ENCODE measurements at regions not wholly inside any gene's neighbourhood (a gene's known extent, or its start where the extent isn't known, plus 50 kb on each side); places are given as distances from the start of the nearest gene placed in this dataset.
A peak's percentile ranks its signal among the peaks of the same experiment; 100 is the strongest.

DNA sequence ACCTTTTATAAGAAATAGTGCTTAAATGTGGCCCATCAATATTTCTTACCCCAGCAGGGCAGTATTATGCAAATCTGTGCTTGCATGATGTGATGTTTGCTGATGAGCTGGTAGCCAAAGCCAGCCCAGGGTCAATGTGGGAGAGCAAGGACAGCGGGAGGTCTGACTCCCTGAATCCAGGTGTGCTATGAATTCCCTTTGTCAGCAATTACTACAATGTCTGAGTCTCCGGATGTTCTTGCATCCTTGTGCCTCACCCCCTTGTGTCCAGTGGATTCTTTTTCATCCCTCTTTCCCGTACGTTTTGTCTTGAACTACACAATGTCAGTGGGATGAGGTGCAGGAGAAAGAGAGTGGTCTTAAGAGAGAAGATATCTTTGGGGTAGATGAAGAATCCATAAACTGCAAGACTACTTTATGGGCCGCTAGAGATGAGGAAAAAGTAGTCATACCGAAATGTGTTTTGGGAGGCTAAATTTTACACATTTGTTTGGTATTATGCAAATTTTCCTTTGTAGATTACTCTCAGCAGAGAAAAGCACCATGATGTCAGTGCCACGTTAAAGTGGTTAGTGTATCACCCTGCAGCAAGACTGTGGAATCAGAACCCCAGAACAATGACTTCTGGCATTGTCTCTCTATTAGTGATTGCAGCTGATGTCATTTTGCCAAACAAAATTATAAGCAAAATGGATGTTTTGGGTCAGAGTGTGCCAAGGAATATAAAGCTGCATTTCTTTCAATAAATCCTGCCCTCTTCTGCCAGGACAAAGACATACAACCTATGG, 53.5 kb upstream of the TSHZ3 start:
- no peak for DNase-seq (ENCODE audit: low read depth)

DNA sequence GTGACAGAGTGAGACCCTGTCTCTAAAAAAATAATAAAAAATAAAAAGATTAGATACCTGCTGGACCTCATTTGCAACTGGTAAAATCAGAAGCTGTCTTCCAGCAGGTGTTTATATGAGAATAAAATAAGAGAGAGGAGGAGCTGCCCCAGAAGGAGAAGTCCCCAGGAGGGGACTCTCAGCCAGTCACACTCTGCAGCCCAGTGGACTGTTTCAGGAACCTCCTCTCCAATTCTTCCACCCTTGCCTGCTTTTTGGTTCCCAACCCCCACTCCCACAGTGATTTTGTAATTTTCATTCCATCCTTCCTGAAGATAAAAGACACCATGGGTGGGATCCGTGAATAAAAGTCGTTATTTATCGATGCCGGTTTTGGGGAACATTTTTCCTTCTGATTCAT, 56.9 kb upstream of the TSHZ3 start:
- no peak for DNase-seq (ENCODE audit: low read depth)

DNA sequence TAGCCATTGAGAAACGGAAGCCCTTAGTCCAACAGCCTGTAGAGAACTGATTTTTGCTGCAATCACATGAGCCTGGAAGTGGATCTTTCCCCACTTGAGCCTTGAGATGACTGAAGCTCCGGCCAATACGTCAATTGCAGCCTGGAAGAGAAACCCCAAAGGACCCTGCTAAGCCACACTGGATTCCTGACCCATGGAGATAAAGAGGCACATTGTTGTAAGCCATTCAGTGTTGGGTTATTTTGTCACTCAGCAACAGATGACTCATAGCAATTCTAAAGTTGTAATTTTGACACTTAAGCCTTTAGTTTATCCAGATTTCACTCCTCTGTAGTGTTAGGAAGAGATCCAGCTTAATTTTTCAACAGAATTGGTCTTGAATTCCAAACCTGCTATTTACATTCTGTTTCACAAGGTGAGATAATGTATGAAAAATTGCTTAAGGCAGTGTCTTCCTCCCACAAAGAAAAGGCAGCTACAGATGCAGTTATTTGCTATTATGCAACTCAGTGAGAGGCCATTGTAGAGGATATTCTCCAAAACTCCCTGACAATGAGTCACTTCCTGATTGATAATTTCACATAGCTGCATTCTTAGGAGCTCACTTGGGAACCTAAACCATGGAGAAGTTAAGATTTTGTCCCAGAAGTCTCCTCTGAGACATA, 59.4 kb upstream of the TSHZ3 start:
- peak; percentile 27 for DNase-seq (ENCODE audit: low read depth)

DNA sequence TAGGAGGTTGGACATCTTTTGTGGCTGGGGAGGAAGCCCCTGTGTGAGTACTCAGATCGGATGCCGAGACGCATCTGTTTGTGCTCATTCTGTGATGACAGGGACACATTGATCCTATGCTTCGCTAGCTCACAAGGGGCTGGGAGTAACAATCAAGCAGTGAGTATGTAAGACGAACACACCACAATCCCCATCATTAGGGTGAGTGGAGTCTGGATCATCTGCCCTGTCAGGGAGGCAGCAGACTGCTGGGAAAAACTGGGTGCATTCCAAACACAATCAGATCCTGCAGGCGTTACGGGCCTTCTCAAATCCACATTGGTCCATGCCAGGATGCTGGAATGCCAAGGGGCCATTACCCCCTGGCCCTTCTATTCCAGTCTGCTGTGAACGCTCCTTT, 64.1 kb upstream of the TSHZ3 start:
- DNase-seq (ENCODE audit: low read depth), result no peak

DNA sequence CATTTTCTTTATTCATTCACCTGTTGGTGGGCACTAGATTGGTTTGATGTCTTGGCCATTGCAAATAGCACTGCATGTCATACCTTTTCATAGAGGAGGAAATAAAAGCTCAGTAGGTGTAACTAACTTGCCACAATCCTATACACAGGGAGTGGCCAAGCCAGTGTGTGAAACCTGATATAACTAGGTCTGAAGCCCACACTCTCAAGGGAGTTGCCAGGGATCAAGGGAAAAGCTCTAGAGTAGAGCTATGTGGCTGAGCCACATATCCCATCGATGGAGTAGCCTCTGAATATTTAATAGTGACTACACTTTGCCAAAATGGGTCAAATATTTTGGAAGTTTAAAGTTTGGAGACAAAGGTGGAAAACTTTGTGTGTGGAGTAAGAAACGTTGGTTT, 66.1 kb upstream of the TSHZ3 start:
- DNase-seq (ENCODE audit: low read depth), result no peak

DNA sequence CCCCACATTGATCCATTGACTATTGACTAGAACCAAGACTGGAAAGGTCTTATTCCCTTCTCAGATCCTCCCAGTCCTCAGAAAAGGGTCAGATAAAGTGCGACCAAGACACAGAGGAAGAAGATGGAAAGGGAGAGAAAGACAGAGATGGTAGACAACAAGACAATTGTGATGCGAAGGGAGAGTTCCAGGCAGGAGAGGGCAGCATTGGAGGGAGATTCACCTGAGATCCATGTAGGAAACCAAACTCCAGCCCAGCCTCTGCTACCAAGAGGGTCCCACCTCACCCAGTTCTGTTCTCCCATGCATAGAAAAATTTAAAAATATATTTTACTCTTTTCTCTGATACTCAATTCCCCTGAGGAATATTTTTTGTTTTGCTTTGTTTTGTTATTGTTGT, 67.3 kb upstream of the TSHZ3 start:
- no peak for DNase-seq (ENCODE audit: low read depth)

DNA sequence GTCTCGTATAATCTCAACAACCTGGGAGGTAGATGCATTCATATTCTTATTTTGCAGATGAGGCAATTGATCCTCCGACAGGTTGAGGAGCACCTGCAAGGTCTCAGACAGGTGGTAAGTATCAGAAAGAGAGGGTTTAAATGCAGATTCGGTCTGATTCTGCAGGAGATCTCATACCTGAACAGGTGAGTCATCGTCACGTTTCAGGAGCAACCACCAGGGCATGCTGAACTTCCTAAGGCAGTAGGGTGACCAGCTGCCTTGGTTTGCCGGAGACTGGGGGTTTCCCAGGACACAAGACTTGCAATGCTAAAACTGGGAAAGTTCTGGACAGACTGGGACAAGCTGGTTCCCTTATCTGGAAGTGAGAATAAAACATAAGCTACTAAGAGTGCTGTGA, 68.8 kb upstream of the TSHZ3 start:
- no peak for DNase-seq (ENCODE audit: low read depth)

DNA sequence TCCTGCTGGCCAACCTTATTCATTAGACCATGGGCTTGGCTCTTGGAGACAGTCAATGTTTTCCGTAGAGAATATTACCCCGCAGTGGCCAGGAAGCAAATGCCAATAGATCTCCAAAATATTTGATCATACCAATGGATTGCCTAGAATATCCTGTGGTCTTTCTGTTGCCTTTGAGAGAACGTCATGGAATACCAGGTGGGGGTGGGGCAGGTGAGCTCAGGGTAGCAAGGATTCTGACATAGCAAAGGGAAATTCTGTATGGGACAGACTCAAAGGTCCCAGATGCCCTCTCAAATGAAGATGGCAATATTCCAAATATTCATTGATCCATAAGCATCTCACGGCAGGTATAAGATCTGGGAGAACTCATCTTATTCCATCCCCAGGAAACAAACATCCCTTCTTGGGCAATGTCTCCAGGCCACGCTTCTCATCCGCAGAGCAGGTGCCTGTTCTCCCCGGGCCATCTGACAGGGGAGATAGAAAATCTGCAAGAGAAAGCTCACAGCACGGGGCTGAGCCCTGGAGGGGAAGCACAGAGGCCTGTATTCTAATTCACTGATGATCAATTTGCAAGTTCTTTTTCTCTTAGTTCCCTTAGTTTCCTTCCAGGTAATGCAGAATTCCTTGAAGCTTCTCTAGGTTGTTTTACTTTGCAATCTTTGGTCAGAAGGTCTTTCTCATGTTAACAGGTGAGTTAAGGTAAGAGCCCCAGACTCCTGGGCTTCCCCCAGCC, 69.6 kb upstream of the TSHZ3 start:
- DNase-seq (ENCODE audit: low read depth), result no peak

DNA sequence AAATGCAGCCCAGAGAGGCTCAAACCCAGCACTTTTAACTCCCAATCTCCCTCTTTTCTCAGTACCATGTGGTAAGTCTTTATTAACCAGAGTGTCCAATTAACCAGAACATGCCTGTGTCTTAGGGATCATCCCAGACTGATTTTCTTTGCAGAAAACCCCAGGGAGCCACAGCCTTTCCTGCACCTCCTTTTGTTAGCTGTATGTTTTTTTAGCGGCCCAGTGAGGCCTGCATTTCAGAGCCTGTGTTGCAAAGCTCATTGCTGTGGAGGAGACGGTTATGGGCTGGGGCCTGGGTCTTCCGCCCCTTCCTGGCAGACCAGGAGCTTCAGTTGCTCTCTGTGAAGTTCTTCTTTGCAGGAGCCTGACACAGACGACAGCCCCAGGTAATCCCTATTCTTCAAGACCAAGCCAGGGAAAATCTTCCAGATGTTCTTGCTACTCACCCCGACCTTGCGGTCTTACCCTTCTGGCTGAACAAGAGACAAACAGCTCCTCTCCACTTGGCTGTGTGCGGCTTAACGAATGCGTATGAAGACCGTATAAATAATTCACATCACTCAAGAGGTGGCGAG, 70.7 kb upstream of the TSHZ3 start:
- no peak for DNase-seq (ENCODE audit: low read depth)

DNA sequence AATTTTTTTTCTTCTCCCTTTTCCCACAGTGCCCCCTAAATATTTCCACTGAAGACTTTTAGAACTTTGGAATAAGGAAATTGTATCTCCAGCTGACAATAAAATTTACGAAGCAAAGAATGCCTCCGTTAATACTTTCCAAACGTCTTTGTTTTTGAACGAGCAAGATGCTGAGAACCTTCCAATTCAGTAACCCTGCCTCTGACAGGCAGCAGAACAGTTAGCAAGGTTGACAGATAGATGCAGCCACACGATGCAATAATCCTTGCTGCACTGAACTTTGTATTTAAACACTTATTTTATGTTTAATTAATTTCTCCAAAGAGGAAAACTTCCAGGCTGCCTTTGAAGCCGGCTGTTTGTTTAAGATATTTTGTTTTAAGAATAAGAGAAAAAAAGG, 71.8 kb upstream of the TSHZ3 start:
- DNase-seq (ENCODE audit: low read depth), result no peak

DNA sequence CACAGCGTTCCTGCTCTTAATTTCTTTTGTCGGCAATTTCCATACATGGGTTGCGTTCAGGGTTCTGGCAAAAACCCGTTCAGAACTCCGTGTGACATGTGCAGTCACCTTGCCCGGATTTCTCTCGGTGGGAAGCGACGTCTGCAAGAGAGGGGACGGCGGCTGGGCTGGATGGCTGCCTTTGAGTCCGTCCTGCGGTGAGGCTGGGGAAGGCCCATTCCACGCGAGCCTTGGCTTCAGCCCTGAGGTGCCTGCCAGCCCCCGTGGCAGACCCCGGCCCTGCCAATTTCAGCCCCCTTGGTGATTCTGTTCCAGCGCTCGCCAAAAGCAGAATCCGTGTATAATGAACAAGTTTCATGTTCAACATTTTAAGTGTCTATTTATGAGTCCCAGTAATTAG, 72.6 kb upstream of the TSHZ3 start:
- DNase-seq (ENCODE audit: low read depth), result no peak

DNA sequence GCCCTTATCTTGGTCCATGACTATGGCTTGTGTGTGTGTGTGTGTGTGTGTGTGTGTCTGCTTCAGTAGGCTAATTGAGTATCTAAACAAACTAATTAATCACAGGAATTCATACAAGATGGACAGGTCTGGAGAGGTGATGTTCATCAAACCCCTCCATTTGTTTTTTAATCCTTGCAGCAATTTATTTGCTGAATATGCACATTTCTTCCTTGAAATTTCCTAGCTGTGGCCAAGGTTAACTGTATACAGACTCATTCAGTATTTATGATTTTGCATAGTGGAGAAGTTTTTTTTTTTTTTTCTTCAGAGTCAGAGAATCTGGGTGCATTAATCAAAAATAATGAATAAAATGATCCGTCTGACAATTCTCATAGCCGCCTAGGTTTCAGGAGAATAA, 74.7 kb upstream of the TSHZ3 start:
- DNase-seq (ENCODE audit: low read depth), result no peak

DNA sequence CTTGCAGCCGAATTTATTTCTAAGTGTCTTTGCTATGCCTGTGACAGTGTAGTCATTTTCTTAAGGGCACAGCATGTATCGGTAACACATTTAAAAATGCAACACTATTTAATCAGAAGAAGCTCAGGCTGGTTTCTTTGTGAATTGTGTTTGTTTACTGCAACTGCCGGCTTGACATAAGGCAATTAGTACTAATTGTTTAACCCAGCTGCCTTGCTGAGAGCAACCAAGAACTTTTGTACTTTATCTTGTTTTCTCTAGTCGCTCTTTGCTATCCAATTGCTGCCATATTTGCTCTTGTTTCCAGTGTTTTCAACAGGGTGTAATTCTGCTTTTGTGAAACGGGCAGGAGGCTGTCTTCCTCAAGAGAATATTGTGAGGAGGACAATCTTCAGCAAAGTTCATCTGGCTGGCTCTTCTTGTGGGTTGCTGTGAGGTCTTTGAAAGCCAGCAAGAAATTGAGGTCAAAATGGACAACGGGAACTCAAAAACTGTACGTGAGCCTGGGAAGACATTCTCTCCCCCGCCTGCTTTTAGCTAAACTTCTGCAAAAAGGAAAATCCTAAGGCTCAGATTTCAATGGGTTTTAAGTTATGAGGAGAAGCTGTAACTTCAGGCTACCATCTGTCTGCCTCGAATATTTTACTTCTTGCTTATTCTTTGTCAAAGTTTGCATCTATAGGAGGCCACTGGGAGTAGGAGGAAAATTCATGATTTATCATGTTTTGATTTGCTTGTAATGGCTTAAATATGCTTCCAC, 75.8 kb upstream of the TSHZ3 start:
- DNase-seq (ENCODE audit: low read depth), result no peak

DNA sequence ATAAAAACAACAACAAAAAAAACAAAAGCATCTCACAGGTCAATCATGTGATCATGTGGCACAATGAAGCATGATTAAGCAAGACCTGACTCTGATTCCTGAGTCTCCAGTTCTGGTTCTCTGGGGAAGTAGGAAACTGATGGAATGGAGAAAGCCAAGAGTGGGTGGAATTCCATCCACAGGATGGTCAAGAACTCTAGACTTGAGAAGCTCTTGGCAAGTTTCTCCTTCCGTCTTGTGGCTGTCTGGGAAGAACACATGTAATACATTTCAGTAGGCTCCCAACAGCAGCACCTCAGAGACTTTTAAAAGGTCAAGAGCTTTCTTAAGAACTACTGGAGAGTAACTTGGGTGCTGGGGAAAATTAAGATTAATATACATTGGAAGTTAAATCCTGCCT, 78.6 kb upstream of the TSHZ3 start:
- DNase-seq (ENCODE audit: low read depth), result no peak

DNA sequence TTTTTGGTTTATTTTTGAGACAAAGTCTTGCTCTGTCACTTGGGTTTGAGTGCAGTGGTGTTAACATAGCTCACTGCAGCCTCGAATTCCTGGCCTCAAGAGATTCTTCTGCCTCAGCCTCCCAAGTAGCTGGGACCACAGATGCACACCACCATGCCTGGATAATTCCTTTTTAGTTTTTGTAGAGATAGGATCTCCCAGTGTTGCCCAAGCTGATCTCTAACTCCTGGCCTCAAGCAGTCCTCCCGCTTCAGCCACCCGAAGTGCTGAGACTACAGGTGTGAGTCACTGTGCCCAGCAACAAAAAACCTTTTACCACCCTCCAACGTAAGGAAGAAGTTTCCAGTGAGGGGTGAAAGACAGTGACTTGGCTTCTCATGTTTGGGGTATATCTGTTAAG, 81.1 kb upstream of the TSHZ3 start:
- no peak for DNase-seq (ENCODE audit: low read depth)

DNA sequence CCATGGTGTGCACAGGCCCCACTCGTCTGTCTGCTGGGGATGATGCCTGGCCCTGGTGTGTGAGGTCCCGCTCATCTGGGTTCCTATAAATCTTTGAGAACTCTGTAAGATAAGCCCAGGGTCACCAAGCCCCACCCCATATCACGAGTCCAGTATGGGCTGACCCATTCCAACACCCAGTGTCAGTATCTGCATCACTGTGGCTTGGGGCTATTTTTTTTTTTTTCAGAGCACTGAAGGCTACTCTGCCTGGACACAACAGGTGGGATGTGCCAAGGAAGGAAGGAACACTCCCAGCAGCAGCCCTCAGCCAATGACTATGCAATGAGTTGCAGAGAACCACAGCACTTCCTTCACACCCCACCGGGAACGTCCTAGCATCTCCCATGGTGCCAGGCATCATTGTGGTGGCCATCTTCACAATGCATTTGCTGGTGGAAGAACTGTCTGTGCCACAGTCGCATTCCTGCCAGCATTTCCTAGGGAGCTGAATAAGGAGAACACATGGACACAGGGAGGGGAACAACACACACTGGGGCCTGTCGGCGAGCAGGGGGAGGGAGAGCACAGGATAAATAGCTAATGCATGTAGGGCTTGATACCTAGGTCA, 83.1 kb upstream of the TSHZ3 start:
- no peak for DNase-seq (ENCODE audit: low read depth)

DNA sequence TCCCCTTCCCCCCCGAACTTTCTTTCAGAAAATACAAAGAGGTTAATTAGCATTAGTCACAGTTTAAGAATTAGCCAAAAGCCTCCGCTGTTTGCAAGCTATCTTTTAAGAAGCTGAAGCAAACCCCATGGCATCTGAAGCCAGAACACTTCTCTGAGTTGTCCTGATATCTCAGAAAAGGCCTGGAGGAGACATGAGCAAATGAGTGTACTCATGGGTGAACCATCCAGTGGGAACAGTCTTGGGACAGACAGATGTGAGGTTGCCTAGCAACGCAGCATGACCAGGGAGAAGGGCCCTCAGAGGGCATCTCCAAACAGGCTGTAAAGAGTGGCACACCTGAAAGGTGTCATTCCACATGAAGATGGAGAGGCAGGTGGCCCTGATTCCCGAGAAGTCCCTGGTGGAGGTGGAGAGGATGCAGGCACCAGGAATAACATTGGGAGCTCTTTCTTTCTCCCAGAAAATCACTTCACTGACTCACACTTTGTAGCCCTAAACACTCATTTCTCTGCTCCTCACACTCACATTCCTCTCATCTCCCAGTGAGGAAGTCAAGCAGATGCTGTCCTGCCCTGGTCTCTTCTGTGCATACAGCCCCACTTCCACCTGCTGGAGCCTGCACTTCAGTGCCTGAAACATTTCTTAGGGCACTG, 87.0 kb upstream of the TSHZ3 start:
- no peak for DNase-seq (ENCODE audit: low read depth)

DNA sequence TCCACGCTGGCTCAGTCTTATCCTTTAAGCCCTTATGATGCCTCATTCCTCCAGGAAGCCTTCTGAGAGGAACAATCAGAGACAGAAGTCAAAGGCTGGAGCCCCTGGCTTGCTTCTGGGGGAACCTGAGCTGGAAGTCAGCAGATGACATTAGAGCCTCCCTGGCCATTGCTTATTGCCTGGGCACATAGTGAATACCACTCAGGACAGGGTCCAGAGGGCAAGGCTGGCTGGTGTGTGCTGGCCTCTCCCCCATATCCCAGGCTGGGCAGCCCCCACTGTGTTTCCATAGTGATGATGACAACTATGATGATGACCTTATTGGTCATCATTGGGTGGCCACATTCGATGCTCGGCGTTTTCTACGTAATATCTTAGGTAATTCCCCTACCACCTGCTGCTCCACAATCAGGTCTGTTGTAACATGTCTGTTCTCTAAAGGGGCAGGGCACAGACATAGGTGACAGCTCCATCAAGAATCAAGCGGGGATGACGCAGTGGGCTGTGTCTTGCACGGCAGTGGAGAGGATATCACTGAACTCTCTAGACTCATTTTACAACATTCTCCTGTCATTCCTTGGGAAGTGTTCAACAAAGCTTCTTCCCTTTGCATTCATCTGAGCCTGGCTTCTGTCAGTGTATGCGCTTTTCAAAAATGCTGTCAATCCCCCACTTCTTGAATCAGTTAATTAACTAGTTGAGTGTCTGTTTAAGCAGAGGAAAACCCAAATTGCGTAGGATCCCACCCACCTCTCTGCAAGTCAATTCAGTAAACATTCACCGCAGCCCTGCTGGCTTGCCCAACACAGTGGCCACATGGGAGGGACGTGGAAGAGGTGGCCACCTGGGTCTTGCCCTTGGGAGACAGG, 89.4 kb upstream of the TSHZ3 start:
- no peak for DNase-seq (ENCODE audit: low read depth)

DNA sequence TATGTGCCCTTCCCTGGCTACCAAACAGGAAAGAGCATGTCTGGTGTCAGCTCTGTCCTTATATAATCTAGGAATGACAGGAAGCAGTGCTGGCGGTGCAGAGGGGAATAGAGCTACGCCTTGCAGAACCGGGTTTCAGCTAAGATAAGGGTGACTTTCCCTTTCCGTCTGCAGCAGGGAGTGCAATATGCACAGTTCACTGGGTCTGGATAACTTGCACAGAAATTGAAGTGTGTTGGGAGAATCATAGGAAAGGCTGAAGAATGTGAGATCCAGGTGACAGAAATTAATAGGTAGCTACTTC, 90.0 kb upstream of the TSHZ3 start:
- no peak for DNase-seq (ENCODE audit: low read depth)

DNA sequence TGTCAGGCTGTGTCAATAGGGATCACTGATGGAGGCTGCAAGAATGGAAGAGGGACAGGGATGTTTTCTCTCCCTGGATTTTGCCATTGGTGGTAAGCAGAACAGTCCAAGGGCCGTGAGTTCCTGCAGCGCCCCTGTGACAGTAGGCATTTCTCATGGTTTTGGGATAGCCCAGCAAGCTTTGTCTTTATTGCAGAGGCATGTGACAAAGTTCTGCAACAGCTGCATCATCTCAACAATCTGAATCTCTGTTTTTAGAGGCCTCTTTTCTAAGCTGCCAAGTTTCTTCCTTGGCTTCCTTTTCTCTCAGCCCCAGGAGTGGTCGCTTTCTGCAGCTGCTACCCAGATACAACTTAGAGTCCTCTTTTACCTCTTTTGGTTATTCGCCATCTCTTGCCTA, 95.7 kb upstream of the TSHZ3 start:
- no peak for DNase-seq (ENCODE audit: low read depth)

All from renal cortical epithelial cell (primary cell).